Astrocyte of the hippocampus (primary cell): ENCODE measurements at regions not wholly inside any gene's neighbourhood (a gene's known extent, or its start where the extent isn't known, plus 50 kb on each side); places are given as distances from the start of the nearest gene placed in this dataset.

ENCODE experiments used
- DNase-seq: peaks from one replicate; pipeline ENCODE4 v3.0.0; 2011; ENCODE audit warnings: low read depth, low spot score

DNA sequence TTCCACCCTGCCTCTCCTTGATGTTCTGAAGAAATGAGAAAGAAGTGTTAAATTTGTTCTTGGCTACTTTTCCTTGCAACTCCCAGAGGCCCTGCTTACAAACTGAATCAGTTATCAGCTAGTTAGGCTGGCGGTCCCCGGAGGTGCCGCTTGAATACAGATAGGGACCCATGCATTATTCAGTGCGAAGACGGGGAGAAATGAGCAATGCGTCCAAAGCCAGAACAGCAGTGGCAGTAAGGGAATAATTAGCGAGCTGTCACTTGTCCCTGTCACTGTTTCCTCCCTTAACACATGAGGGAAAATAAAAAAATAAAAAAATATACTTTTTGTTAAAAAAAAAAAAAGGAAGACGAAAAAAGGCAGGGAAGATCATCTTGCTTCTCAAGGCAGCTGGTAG is 528.1 kb downstream of the MN1 start:
- DNase-seq = peak; percentile 42

GRCh38 chr22:27273853-27274252 is 527.7 kb downstream of the MN1 start:
- DNase-seq = no peak

GRCh38 chr22:27274770-27275449 is 526.6 kb downstream of the MN1 start:
- DNase-seq = peak; percentile 29

- no peak for DNase-seq
Measured at GRCh38 chr22:27278946-27279345, 522.6 kb downstream of the MN1 start.

DNA sequence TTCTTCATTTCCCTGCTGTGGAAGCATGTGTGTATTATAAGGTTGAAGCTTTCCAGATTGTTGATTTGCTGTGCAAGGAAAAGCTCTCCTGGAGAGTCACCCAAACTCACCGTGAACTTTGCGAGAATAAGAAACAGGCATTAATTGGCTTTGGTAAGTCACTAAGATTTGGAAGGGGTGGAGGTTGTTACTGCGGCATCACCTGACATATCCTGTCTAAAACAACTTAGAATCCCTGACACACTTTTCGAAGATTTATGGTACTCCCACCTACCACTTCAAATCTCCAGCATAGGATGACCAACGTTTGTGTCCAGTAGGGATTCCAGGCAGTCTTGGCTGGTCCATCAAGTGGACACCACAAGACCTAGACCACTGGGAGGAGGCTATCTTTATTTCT is 518.3 kb downstream of the MN1 start:
- no peak for DNase-seq

DNA sequence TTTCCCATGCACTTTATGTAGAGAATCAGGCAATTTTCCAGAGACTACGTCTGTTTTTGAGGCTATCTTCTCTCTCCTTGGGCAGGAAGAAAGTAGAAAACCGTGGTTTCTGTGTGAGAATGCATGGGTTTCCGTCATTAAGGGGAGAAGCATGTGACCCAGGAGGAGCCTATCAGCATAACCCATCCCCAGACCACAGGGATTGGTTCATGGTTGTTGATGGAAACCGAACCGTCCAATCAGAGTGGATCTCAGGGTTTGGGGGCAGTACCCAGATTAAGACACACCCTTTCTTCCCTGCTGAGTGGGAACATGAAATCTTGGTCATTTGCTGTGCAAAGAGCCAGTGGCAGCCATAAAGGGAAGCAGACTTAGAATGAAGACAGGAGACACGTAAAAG is 517.8 kb downstream of the MN1 start:
- no peak for DNase-seq

- no peak for DNase-seq
Measured at GRCh38 chr22:27284324-27284723, 517.2 kb downstream of the MN1 start.

GRCh38 chr22:27286711-27287110 is 514.8 kb downstream of the MN1 start:
- no peak for DNase-seq

GRCh38 chr22:27292542-27293299 is 508.8 kb downstream of the MN1 start:
- no peak for DNase-seq

DNA sequence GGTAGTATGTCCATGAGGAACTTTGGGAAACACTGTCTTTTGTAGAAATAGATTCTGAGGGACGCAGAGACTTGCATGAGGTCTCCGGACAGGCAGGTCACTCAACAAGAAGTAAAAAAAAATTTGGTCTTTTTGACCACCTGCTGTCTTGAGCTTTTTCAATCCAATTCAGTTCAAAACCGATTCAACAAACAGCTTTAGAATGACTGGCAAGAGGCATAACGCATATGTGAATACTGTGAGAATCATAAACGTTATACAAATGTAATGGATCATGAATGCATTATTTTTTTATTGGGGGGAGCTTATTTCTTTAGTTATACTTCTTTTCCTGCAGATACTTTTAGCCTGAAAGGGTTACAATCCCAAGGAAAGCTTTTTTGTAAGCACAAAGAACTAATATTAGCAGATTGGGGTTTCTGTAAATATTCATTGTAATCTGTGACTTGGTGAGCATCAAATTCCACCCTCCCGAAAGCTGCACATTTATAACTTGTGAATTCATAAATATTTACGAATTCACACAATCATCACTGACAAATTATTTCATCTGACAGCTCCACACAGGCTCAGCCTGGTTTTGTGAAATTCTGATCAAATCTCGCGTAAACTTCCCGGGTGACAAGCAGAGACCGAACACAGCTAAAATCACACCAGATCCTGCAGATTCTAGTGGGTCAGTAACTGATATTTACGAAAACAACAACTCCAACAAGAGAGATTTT is 507.7 kb downstream of the MN1 start:
- no peak for DNase-seq

DNA sequence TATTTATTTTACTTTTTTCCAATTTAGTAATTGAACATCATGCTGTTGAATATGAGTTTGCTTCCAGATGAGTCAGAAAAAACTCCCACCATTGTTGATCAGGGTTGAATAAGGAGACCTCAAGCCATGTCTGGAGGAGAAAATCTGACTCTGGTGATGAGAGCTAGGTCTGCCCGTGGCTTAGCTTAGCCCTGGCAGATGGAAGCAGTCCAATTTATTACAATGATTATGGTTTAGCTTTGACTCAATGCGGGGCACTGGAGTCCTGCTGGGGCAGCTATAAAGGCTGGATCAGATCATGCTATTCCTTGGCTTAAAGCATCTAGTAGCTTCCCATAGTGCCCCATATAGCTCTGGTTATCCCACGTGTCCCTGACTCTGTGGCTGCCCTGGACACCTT is 506.5 kb downstream of the MN1 start:
- DNase-seq = no peak

- DNase-seq = no peak
Measured at GRCh38 chr22:27295605-27296004, 506.0 kb downstream of the MN1 start.

DNA sequence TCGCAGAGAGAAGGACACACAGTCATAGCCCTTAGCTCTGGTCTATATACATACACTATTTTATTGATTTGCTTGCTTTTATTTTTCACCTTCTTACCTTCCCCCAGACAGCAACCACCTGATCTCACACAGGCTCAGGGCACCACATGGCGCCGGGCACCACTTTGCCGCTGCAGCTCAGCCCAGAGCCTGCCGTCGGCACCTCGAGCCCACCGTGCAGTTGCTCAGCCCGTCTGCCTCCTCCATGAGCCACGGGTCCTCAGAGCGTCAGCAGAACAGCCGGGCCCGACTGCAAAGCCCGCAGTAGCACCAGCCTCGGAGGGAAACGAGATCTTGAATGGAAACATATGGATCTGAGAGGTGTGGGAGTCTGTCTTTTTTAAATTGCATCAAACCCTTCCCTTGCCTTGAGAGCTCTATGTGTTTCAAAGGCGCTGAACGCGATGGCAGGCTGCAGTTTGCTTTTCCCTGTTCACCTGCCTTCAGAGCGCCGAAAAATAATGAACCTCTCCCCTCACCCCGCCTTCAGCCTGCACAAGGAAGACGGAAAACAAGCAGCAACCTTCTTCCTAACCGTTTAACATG is 505.4 kb downstream of the MN1 start:
- no peak for DNase-seq

DNA sequence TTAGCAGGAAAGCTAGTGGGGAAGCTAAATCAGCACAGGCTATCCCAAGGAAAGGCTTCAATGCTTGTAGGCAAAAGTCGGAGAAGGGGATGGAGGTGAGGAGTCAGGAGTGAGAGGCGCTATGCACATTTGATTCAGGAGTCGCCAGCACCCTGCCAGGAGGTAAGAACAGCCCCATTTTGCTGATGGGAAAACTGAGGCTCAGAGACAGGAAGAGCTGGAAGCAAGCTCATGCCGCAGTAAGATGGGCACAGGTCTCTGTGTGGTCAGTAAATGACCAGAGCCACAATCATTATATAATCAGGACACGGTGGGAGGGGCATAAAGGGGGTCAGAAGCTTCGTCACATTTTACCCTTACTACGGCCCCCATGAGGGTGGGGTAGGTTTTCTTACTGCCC is 504.4 kb downstream of the MN1 start:
- no peak for DNase-seq

- DNase-seq = no peak
Measured at GRCh38 chr22:27298332-27298731, 503.2 kb downstream of the MN1 start.

- no peak for DNase-seq
Measured at GRCh38 chr22:27298742-27299141, 502.8 kb downstream of the MN1 start.

- DNase-seq = peak; percentile 79
Measured at GRCh38 chr22:27299181-27300085, 502.1 kb downstream of the MN1 start.

- no peak for DNase-seq
Measured at GRCh38 chr22:27300536-27301285, 500.8 kb downstream of the MN1 start.

GRCh38 chr22:27302501-27302900 is 499.1 kb downstream of the MN1 start:
- no peak for DNase-seq

GRCh38 chr22:27303718-27304117 is 497.8 kb downstream of the MN1 start:
- no peak for DNase-seq

GRCh38 chr22:27306771-27307170 is 494.8 kb downstream of the MN1 start:
- DNase-seq = no peak
